ENCODE measurements at regions not wholly inside any gene's neighbourhood (a gene's known extent, or its start where the extent isn't known, plus 50 kb on each side); places are given as distances from the start of the nearest gene placed in this dataset.

DNA sequence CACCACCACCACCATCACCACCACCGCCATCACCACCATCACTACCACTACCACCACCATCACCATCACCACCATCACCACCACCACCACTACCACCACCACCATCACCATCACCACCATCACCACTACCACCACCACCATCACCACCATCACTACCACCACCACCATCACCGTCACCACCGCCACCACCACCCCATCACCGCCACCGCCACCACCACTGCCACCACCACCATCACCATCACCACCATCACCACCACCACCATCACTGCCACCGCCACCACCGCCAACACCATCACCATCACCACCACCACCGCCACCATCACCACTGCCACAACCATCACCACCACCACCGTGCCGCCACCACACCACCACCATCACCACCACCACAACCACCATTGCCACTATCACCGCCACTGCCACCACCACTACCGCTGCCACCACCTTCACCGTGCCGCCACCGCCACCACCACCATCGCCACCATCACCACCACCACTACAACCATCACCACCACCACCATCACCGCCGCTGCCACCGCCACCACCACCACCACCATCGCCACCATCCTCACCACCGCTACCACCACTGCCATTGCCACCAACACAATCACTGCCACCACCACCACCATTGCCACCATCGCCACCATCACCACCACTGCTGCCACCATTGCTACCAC, 1511.3 kb upstream of the AGA start:
- no peak for TF ChIP-seq POLR2AphosphoS5 (IDR thresholded peaks at IDR 0.05)
- TF ChIP-seq, protein P1, sequence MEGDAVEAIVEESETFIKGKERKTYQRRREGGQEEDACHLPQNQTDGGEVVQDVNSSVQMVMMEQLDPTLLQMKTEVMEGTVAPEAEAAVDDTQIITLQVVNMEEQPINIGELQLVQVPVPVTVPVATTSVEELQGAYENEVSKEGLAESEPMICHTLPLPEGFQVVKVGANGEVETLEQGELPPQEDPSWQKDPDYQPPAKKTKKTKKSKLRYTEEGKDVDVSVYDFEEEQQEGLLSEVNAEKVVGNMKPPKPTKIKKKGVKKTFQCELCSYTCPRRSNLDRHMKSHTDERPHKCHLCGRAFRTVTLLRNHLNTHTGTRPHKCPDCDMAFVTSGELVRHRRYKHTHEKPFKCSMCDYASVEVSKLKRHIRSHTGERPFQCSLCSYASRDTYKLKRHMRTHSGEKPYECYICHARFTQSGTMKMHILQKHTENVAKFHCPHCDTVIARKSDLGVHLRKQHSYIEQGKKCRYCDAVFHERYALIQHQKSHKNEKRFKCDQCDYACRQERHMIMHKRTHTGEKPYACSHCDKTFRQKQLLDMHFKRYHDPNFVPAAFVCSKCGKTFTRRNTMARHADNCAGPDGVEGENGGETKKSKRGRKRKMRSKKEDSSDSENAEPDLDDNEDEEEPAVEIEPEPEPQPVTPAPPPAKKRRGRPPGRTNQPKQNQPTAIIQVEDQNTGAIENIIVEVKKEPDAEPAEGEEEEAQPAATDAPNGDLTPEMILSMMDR (IDR thresholded peaks at IDR 0.05), result no peak
- TF ChIP-seq EP300 (IDR thresholded peaks at IDR 0.05), result no peak
- TF ChIP-seq POLR2A (IDR thresholded peaks at IDR 0.05), result no peak
